HepG2 (cell line): ENCODE measurements at regions not wholly inside any gene's neighbourhood (a gene's known extent, or its start where the extent isn't known, plus 50 kb on each side); places are given as distances from the start of the nearest gene placed in this dataset.

Source experiments
- CBX2 ChIP-seq, 2 experiments: fragments of 200-600 bp in 1 of 2; sonication (generic); formaldehyde crosslinking in 1 of 2; IDR thresholded peaks; 2 replicates each; pipeline versions ENCODE4 v1.7.0 to v1.8.1; 2018 to 2022; ENCODE audit warnings: low read depth in 2 of 2, low read length in 1 of 2, mild to moderate bottlenecking in 1 of 2, missing genetic modification reagents in 1 of 2
- JUNB ChIP-seq: sonication (generic); formaldehyde crosslinking; IDR thresholded peaks from 2 replicates; pipeline ENCODE4 v1.8.0; 2022; ENCODE audit warnings: missing genetic modification reagents, mild to moderate bottlenecking, borderline replicate concordance
- TAF1 ChIP-seq: sonication (generic); formaldehyde crosslinking; IDR thresholded peaks from 2 replicates; pipeline ENCODE4 v1.4.0; 2020; ENCODE audit warnings: missing genetic modification reagents
- TEAD2 ChIP-seq: sonication (generic); formaldehyde crosslinking; IDR thresholded peaks from 2 replicates; pipeline ENCODE4 v1.9.0; 2021; ENCODE audit warnings: missing genetic modification reagents
- ZNF253 ChIP-seq: sonication (generic); formaldehyde crosslinking; IDR thresholded peaks from 2 replicates; pipeline ENCODE4 v1.8.0; 2022; ENCODE audit warnings: mild to moderate bottlenecking, missing genetic modification reagents, borderline replicate concordance
- ZNF317 ChIP-seq: sonication (generic); formaldehyde crosslinking; IDR thresholded peaks from 2 replicates; pipeline ENCODE4 v1.5.0; 2020; ENCODE audit warnings: mild to moderate bottlenecking, missing genetic modification reagents

DNA sequence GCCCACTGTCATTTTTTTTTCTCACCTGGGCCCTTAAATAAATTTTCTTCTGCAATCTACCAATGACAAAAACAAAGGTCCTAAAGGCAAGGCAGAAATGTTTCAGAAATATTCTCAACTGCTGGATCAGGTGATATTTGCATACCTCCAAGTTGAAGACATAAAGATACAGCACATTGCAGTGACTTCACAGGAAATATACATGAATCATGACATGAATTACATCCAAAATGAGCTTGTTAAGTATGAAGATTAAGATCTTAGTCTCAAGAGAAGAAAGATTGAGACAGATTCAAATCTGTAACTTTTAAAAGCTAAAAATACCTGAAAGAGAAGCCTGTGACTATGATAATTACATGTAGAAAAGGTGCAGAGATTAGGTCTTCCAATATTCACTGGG is 207.8 kb downstream of the SIPA1L2 start:
- TF ChIP-seq TAF1 (CRISPR knock-in tag): no peak
- no peak for TF ChIP-seq ZNF253
- TF ChIP-seq CBX2 (IDR thresholded peaks at IDR 0.05; ENCODE audit: low read depth, low read length): no peak
- no peak for TF ChIP-seq CBX2 (CRISPR knock-in tag; IDR thresholded peaks at IDR 0.05; ENCODE audit: low read depth)
- TF ChIP-seq TEAD2 (CRISPR knock-in tag): no peak
- no peak for TF ChIP-seq JUNB
- TF ChIP-seq ZNF317 (CRISPR knock-in tag): no peak
